ENCODE measurements at regions not wholly inside any gene's neighbourhood (a gene's known extent, or its start where the extent isn't known, plus 50 kb on each side); places are given as distances from the start of the nearest gene placed in this dataset.
"Not testable (repeated sequence)": the region's sequence is repeated elsewhere in the genome, so short reads cannot be mapped to it uniquely, and the experiment has no call there.

GRCh38 chr7:65746398-65746669, 126.5 kb upstream of the VKORC1L1 start:
- no peak overlapping the region for H3K27ac Mint-ChIP-seq (ENCODE audit: low read depth)
- H3K27me3 Mint-ChIP-seq = no peaks in the 10 kb centered on the region
- no peak for DNase-seq (ENCODE audit: low spot score in 2 of 2)
- ATAC-seq (replicated peaks; ENCODE audit: extremely low read depth, poor library complexity, severe bottlenecking) = no peak
- no peaks in the 10 kb centered on the region for H3K9me3 Mint-ChIP-seq
- H3K4me3 Mint-ChIP-seq = no peak overlapping the region
- H3K4me1 Mint-ChIP-seq = peaks cover 5% of the 10 kb centered on the region
- peaks cover 8% of the 10 kb centered on the region for H3K36me3 Mint-ChIP-seq (ENCODE audit: insufficient read depth)

GRCh38 chr7:65749039-65749438, 123.8 kb upstream of the VKORC1L1 start:
- no peak overlapping the region for H3K4me3 Mint-ChIP-seq
- no peaks in the 10 kb centered on the region for H3K9me3 Mint-ChIP-seq
- peaks cover 5% of the 10 kb centered on the region for H3K4me1 Mint-ChIP-seq
- H3K27me3 Mint-ChIP-seq = no peaks in the 10 kb centered on the region
- H3K27ac Mint-ChIP-seq (ENCODE audit: low read depth) = peak overlapping the region; percentile 32
- no peak for ATAC-seq (replicated peaks; ENCODE audit: extremely low read depth, poor library complexity, severe bottlenecking)
- peaks cover 17% of the 10 kb centered on the region for H3K36me3 Mint-ChIP-seq (ENCODE audit: insufficient read depth)
- no peak for DNase-seq (ENCODE audit: low spot score in 2 of 2)

- ATAC-seq (replicated peaks; ENCODE audit: extremely low read depth, poor library complexity, severe bottlenecking) = no peak
- Mint-ChIP-seq H3K27ac (ENCODE audit: low read depth) (peak overlapping the region; percentile 32), H3K4me3 (no peak overlapping the region), H3K9me3 (no peaks in the 10 kb centered on the region), H3K36me3 (ENCODE audit: insufficient read depth) (peaks cover 18% of the 10 kb centered on the region), H3K4me1 (peaks cover 5% of the 10 kb centered on the region), H3K27me3 (no peaks in the 10 kb centered on the region)
- no peak for DNase-seq (ENCODE audit: low spot score in 2 of 2)
These were observed 123.4 kb upstream of the VKORC1L1 start for GRCh38 chr7:65749518-65749917.

- DNase-seq (ENCODE audit: low spot score in 2 of 2) (peak; percentile 70 to 72), ATAC-seq (replicated peaks; ENCODE audit: extremely low read depth, poor library complexity, severe bottlenecking) (peak; percentile 96)
- Mint-ChIP-seq H3K27ac (ENCODE audit: low read depth) (peak overlapping the region; percentile 70), H3K36me3 (ENCODE audit: insufficient read depth) (peaks cover 22% of the 10 kb centered on the region), H3K4me1 (peaks cover 9% of the 10 kb centered on the region), H3K9me3 (no peaks in the 10 kb centered on the region), H3K4me3 (peak overlapping the region; percentile 83), H3K27me3 (no peaks in the 10 kb centered on the region)
These were observed 122.1 kb upstream of the VKORC1L1 start for GRCh38 chr7:65750511-65751344.

GRCh38 chr7:65754070-65754469, 118.8 kb upstream of the VKORC1L1 start:
- not testable (repeated sequence) for H3K4me3 Mint-ChIP-seq; H3K9me3 Mint-ChIP-seq; H3K27ac Mint-ChIP-seq (ENCODE audit: low read depth); H3K27me3 Mint-ChIP-seq; ATAC-seq (replicated peaks; ENCODE audit: extremely low read depth, poor library complexity, severe bottlenecking); DNase-seq (ENCODE audit: low spot score in 2 of 2)
- peaks cover 39% of the 10 kb centered on the region for H3K36me3 Mint-ChIP-seq (ENCODE audit: insufficient read depth)
- H3K4me1 Mint-ChIP-seq = peaks cover 12% of the 10 kb centered on the region

- not testable (repeated sequence) for H3K9me3 Mint-ChIP-seq; H3K4me3 Mint-ChIP-seq; DNase-seq (ENCODE audit: low spot score in 2 of 2); H3K4me1 Mint-ChIP-seq; H3K27ac Mint-ChIP-seq (ENCODE audit: low read depth); H3K27me3 Mint-ChIP-seq; ATAC-seq (replicated peaks; ENCODE audit: extremely low read depth, poor library complexity, severe bottlenecking)
- peaks cover 42% of the 10 kb centered on the region for H3K36me3 Mint-ChIP-seq (ENCODE audit: insufficient read depth)
These were observed 113.9 kb upstream of the VKORC1L1 start for GRCh38 chr7:65758991-65759390.

GRCh38 chr7:65762712-65763111, 110.2 kb upstream of the VKORC1L1 start:
- not testable (repeated sequence) for H3K27ac Mint-ChIP-seq (ENCODE audit: low read depth); DNase-seq (ENCODE audit: low spot score in 2 of 2); H3K4me1 Mint-ChIP-seq; H3K4me3 Mint-ChIP-seq; H3K9me3 Mint-ChIP-seq; ATAC-seq (replicated peaks; ENCODE audit: extremely low read depth, poor library complexity, severe bottlenecking); H3K27me3 Mint-ChIP-seq
- H3K36me3 Mint-ChIP-seq (ENCODE audit: insufficient read depth) = peaks cover 34% of the 10 kb centered on the region

- not testable (repeated sequence) for H3K9me3 Mint-ChIP-seq; H3K4me3 Mint-ChIP-seq; H3K4me1 Mint-ChIP-seq; H3K27me3 Mint-ChIP-seq; DNase-seq (ENCODE audit: low spot score in 2 of 2); H3K27ac Mint-ChIP-seq (ENCODE audit: low read depth); ATAC-seq (replicated peaks; ENCODE audit: extremely low read depth, poor library complexity, severe bottlenecking)
- peaks cover 31% of the 10 kb centered on the region for H3K36me3 Mint-ChIP-seq (ENCODE audit: insufficient read depth)
These were observed 109.8 kb upstream of the VKORC1L1 start for GRCh38 chr7:65763114-65763513.

GRCh38 chr7:65770473-65771225, 102.2 kb upstream of the VKORC1L1 start:
- Mint-ChIP-seq H3K4me3 (peak overlapping the region; percentile 89), H3K27ac (ENCODE audit: low read depth) (peak overlapping the region; percentile 95)
- not testable (repeated sequence) for H3K27me3 Mint-ChIP-seq; H3K36me3 Mint-ChIP-seq (ENCODE audit: insufficient read depth); H3K9me3 Mint-ChIP-seq; H3K4me1 Mint-ChIP-seq
- ATAC-seq (replicated peaks; ENCODE audit: extremely low read depth, poor library complexity, severe bottlenecking) = peak; percentile 98
- DNase-seq (ENCODE audit: low spot score in 2 of 2) = peak; percentile 94 to 96

- DNase-seq (ENCODE audit: low spot score in 2 of 2); H3K9me3 Mint-ChIP-seq; ATAC-seq (replicated peaks; ENCODE audit: extremely low read depth, poor library complexity, severe bottlenecking); H3K36me3 Mint-ChIP-seq (ENCODE audit: insufficient read depth); H3K4me1 Mint-ChIP-seq; H3K27me3 Mint-ChIP-seq: not testable (repeated sequence)
- H3K27ac Mint-ChIP-seq (ENCODE audit: low read depth) = peak overlapping the region; percentile 95
- peak overlapping the region; percentile 89 for H3K4me3 Mint-ChIP-seq
These were observed 101.7 kb upstream of the VKORC1L1 start for GRCh38 chr7:65771226-65771569.

GRCh38 chr7:65776677-65777076, 96.2 kb upstream of the VKORC1L1 start:
- H3K36me3 Mint-ChIP-seq (ENCODE audit: insufficient read depth); H3K27ac Mint-ChIP-seq (ENCODE audit: low read depth); H3K4me1 Mint-ChIP-seq; ATAC-seq (replicated peaks; ENCODE audit: extremely low read depth, poor library complexity, severe bottlenecking); H3K27me3 Mint-ChIP-seq; H3K9me3 Mint-ChIP-seq; H3K4me3 Mint-ChIP-seq; DNase-seq (ENCODE audit: low spot score in 2 of 2): not testable (repeated sequence)

GRCh38 chr7:65789943-65790342, 82.9 kb upstream of the VKORC1L1 start:
- H3K4me3 Mint-ChIP-seq; DNase-seq (ENCODE audit: low spot score in 2 of 2); H3K36me3 Mint-ChIP-seq (ENCODE audit: insufficient read depth); H3K27ac Mint-ChIP-seq (ENCODE audit: low read depth); H3K27me3 Mint-ChIP-seq; ATAC-seq (replicated peaks; ENCODE audit: extremely low read depth, poor library complexity, severe bottlenecking); H3K9me3 Mint-ChIP-seq; H3K4me1 Mint-ChIP-seq: not testable (repeated sequence)

- not testable (repeated sequence) for H3K27me3 Mint-ChIP-seq; H3K27ac Mint-ChIP-seq (ENCODE audit: low read depth); DNase-seq (ENCODE audit: low spot score in 2 of 2); H3K4me1 Mint-ChIP-seq; H3K9me3 Mint-ChIP-seq; H3K4me3 Mint-ChIP-seq; ATAC-seq (replicated peaks; ENCODE audit: extremely low read depth, poor library complexity, severe bottlenecking); H3K36me3 Mint-ChIP-seq (ENCODE audit: insufficient read depth)
These were observed 81.1 kb upstream of the VKORC1L1 start for GRCh38 chr7:65791788-65792187.
